HFFc6 (cell line): ENCODE measurements at regions not wholly inside any gene's neighbourhood (a gene's known extent, or its start where the extent isn't known, plus 50 kb on each side); places are given as distances from the start of the nearest gene placed in this dataset.

Experiments
- DNase-seq: peaks from one replicate; pipeline ENCODE4 v3.0.0-alpha.2; 2018
- H3K27ac Mint-ChIP-seq: 2 replicates; pipeline ENCODE4 v1.8.0; 2020; ENCODE audit warnings: mild to moderate bottlenecking, mixed read lengths
- H3K27me3 Mint-ChIP-seq: 2 replicates; pipeline ENCODE4 v1.8.0; 2021; ENCODE audit warnings: mild to moderate bottlenecking, moderate library complexity, mixed read lengths; ENCODE audit not compliant: insufficient read depth
- H3K36me3 Mint-ChIP-seq: 2 replicates; pipeline ENCODE4 v1.8.0; 2021; ENCODE audit warnings: low read depth, mixed read lengths
- H3K4me1 Mint-ChIP-seq: 2 replicates; pipeline ENCODE4 v1.8.0; 2020; ENCODE audit warnings: low read depth, mixed read lengths
- H3K4me3 Mint-ChIP-seq: 2 replicates; pipeline ENCODE4 v1.8.0; 2020; ENCODE audit warnings: mild to moderate bottlenecking, moderate library complexity, mixed read lengths
- H3K9me3 Mint-ChIP-seq: 2 replicates; pipeline ENCODE4 v1.8.0; 2020; ENCODE audit warnings: mild to moderate bottlenecking, mixed read lengths
- TF ChIP-seq, protein P1 (sequence below): fragments of 200-600 bp; sonication (generic); IDR thresholded peaks from 2 replicates; pipeline ENCODE4 v1.5.0; 2021; ENCODE audit warnings: antibody characterized with exemption, mild to moderate bottlenecking

DNA sequence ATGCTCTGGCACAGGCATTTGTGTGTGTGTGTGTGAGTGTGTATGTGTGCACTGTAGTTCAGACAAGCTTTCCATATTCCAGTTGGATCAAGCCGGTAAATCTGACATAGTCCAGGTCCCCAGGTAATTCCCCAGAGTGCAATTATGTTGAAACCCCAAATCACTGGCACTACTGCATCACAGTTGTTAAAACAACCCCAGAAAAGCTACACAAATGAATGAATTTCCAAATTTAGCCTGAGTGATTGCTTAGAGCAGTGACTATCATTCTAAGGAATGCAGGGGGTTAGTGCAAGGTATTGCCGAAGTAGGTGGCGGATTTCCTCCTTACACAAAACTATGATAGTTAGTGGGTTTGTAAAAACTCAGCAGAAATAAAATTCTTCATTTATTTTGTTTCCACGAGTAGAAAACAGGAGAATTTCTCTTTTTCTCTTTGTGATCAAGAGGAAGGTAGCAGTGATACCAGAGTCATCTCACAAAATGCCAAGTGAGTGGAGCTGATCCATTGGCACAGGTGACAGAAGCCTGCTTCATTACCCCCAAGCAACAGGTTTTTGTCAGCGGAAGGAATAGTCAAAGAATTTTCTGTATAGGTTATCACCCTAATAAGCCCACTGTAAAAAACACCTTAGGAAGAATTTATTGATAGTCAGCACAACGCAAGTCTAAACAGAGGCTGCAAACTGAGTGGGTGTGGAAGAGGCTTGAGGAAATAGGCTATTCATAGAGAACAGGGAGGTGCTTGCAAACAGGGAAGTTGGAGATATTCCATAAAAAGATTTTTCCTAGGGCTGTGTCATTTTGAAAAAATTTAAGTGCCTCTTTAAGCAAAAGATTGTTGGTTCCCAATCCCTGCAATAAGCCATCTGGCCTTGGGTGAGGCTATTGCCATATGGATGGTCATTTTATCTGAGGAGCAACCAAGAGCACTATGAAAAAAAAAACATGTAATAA lies 385.1 kb downstream of the CHSY3 start:
- no peak overlapping the region for H3K4me3 Mint-ChIP-seq
- no peaks in the 10 kb centered on the region for H3K4me1 Mint-ChIP-seq
- no peak overlapping the region for H3K27ac Mint-ChIP-seq
- TF ChIP-seq, protein P1, sequence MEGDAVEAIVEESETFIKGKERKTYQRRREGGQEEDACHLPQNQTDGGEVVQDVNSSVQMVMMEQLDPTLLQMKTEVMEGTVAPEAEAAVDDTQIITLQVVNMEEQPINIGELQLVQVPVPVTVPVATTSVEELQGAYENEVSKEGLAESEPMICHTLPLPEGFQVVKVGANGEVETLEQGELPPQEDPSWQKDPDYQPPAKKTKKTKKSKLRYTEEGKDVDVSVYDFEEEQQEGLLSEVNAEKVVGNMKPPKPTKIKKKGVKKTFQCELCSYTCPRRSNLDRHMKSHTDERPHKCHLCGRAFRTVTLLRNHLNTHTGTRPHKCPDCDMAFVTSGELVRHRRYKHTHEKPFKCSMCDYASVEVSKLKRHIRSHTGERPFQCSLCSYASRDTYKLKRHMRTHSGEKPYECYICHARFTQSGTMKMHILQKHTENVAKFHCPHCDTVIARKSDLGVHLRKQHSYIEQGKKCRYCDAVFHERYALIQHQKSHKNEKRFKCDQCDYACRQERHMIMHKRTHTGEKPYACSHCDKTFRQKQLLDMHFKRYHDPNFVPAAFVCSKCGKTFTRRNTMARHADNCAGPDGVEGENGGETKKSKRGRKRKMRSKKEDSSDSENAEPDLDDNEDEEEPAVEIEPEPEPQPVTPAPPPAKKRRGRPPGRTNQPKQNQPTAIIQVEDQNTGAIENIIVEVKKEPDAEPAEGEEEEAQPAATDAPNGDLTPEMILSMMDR: no peak
- H3K9me3 Mint-ChIP-seq: peaks cover 39% of the 10 kb centered on the region
- DNase-seq: no peak
- H3K36me3 Mint-ChIP-seq: no peaks in the 10 kb centered on the region
- H3K27me3 Mint-ChIP-seq: no peaks in the 10 kb centered on the region

DNA sequence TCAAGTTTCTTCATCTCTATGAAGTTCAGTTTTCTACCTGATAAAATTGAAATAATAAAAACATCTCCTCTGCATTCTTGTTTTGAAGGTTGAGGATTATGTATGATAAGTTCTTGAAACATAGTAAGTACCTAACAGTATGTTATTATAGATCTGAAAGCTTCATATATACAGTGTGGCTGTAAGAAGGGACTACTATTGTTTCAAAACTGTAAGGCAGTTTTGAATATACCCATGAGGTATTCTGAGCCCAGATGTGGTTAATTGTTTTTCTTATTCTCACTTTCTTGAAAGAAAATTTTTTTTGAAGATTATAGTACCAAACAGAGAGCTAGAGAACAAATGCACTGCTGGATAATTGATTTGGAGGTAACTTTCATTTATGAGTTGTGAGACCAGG lies 383.2 kb downstream of the CHSY3 start:
- H3K9me3 Mint-ChIP-seq: peaks cover 37% of the 10 kb centered on the region
- no peaks in the 10 kb centered on the region for H3K4me1 Mint-ChIP-seq
- no peak overlapping the region for H3K27ac Mint-ChIP-seq
- no peaks in the 10 kb centered on the region for H3K36me3 Mint-ChIP-seq
- no peak for DNase-seq
- TF ChIP-seq, protein P1: no peak
- H3K4me3 Mint-ChIP-seq: no peak overlapping the region
- H3K27me3 Mint-ChIP-seq: no peaks in the 10 kb centered on the region

DNA sequence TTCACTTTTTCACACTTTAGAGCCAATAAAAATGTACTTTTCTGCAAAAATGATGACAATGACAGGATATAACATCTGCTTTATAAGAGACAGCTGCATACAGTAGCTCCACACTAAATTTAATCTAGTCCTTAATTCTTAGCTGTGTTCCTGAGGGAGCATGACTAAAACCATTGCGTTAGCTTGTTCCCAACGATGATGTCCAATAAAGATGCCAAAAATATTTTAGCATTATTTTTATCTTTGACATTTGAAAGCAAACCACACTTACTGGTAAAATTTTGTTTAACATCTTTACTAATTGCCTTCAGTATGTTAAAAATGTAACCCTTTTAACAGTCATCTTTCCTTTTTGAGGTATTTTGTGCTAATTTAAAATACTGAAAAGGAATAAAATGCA lies 382.7 kb downstream of the CHSY3 start:
- no peak for DNase-seq
- H3K27ac Mint-ChIP-seq: no peak overlapping the region
- no peaks in the 10 kb centered on the region for H3K27me3 Mint-ChIP-seq
- no peak overlapping the region for H3K4me3 Mint-ChIP-seq
- peaks cover 32% of the 10 kb centered on the region for H3K9me3 Mint-ChIP-seq
- TF ChIP-seq, protein P1: no peak
- no peaks in the 10 kb centered on the region for H3K4me1 Mint-ChIP-seq
- H3K36me3 Mint-ChIP-seq: no peaks in the 10 kb centered on the region

DNA sequence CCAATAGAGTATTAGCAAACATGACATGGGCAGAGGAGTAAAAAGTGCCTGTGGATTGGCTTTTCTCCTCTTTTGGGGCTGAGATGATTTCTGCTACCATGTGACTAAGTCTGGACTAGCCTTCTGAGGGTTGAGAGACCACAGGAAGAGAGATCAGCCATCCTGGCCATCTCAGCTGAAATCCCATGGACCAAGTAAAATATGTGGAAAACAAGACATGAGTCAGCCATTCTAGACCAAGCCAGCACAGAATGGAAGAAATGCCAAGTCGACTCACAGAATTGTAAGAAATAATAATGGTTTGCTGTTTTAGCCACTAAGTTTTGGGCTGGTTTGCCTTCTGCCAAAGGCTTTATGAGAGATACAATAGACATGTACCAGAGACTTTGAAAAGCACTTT lies 377.8 kb downstream of the CHSY3 start:
- TF ChIP-seq, protein P1: no peak
- Mint-ChIP-seq H3K4me1 (no peaks in the 10 kb centered on the region), H3K36me3 (no peaks in the 10 kb centered on the region), H3K4me3 (no peak overlapping the region), H3K9me3 (peaks cover 21% of the 10 kb centered on the region), H3K27me3 (no peaks in the 10 kb centered on the region), H3K27ac (no peak overlapping the region)
- DNase-seq: no peak

DNA sequence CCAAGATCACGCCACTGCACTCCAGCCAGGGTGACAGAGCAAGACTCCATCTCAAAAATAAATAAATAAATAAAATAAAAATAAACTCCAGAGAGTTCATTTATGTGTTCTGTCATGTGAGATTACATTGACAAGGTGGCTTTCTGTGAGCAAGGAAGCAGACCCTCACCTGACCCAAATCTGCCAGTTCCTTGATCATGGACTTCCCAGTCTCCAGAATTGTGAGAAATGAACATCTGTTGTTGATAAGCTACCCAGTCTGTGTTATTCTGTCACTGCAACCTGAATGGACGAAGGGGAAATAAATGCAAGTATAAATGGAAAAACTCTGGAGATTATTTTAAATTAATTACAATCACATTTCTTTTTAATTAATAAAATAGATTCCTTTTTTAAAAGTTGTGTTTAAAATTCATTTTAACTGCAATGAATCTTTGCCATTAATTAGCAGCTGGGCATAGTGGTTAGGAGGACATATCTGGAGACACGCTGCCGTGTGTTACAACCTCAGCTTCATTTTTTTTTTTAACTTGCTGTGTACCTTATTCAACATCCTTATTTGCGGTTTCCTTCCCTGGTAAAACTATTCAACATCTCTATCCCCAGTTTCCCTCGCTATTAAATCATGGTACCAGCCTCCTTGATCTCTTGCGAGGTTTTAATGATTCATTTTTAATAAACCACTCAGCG lies 376.4 kb downstream of the CHSY3 start:
- no peaks in the 10 kb centered on the region for H3K36me3 Mint-ChIP-seq
- no peak for DNase-seq
- H3K9me3 Mint-ChIP-seq: peaks cover 24% of the 10 kb centered on the region
- H3K27ac Mint-ChIP-seq: no peak overlapping the region
- no peaks in the 10 kb centered on the region for H3K27me3 Mint-ChIP-seq
- H3K4me3 Mint-ChIP-seq: no peak overlapping the region
- no peaks in the 10 kb centered on the region for H3K4me1 Mint-ChIP-seq
- TF ChIP-seq, protein P1: no peak
